WTC11 (cell line): ENCODE measurements at regions not wholly inside any gene's neighbourhood (a gene's known extent, or its start where the extent isn't known, plus 50 kb on each side); places are given as distances from the start of the nearest gene placed in this dataset.

Source experiments
- SMAD3 ChIP-seq: sonication (generic); formaldehyde crosslinking; IDR thresholded peaks from 2 replicates; pipeline ENCODE4 v1.8.0; 2022; ENCODE audit warnings: missing genetic modification reagents, mild to moderate bottlenecking, borderline replicate concordance
- ZNF121 ChIP-seq: sonication (generic); formaldehyde crosslinking; IDR thresholded peaks from 2 replicates; pipeline ENCODE4 v1.8.0; 2023; ENCODE audit warnings: missing genetic modification reagents

GRCh38 chr17:52737071-52737470, 578.6 kb upstream of the CA10 start:
- TF ChIP-seq ZNF121 (CRISPR knock-in tag) (no peak), SMAD3 (no peak)
